GM21390 (cell line): ENCODE measurements at regions not wholly inside any gene's neighbourhood (a gene's known extent, or its start where the extent isn't known, plus 50 kb on each side); places are given as distances from the start of the nearest gene placed in this dataset.
"Not testable (repeated sequence)": the region's sequence is repeated elsewhere in the genome, so short reads cannot be mapped to it uniquely, and the experiment has no call there.

ENCODE experiments used
- ATAC-seq: cut with Tn5 transposase; IDR thresholded peaks from one replicate; pipeline ENCODE4 v1.9.1; 2021; ENCODE audit not compliant: unreplicated experiment

GRCh38 chr4:126859872-126860271, 772.9 kb upstream of the INTU start:
- ATAC-seq: no peak

- ATAC-seq: no peak
Measured at GRCh38 chr4:126860308-126860707, 772.4 kb upstream of the INTU start.

GRCh38 chr4:126869967-126870366, 762.8 kb upstream of the INTU start:
- no peak for ATAC-seq

- no peak for ATAC-seq
Measured at GRCh38 chr4:126871810-126872209, 760.9 kb upstream of the INTU start.

- no peak for ATAC-seq
Measured at GRCh38 chr4:126874533-126874932, 758.2 kb upstream of the INTU start.

GRCh38 chr4:126888968-126889367, 743.8 kb upstream of the INTU start:
- ATAC-seq: no peak

- ATAC-seq: no peak
Measured at GRCh38 chr4:126890383-126890782, 742.4 kb upstream of the INTU start.

- ATAC-seq: no peak
Measured at GRCh38 chr4:126890994-126891393, 741.8 kb upstream of the INTU start.

GRCh38 chr4:126894963-126895362, 737.8 kb upstream of the INTU start:
- no peak for ATAC-seq

- ATAC-seq: no peak
Measured at GRCh38 chr4:126895988-126896570, 736.7 kb upstream of the INTU start.

GRCh38 chr4:126897038-126897437, 735.7 kb upstream of the INTU start:
- no peak for ATAC-seq

- ATAC-seq: no peak
Measured at GRCh38 chr4:126898815-126899214, 733.9 kb upstream of the INTU start.

- ATAC-seq: no peak
Measured at GRCh38 chr4:126899331-126899801, 733.4 kb upstream of the INTU start.

GRCh38 chr4:126906466-126906865, 726.3 kb upstream of the INTU start:
- ATAC-seq: no peak

- ATAC-seq: no peak
Measured at GRCh38 chr4:126907389-126907788, 725.4 kb upstream of the INTU start.

GRCh38 chr4:126916049-126916625, 716.6 kb upstream of the INTU start:
- ATAC-seq: no peak

GRCh38 chr4:126916626-126917140, 716.1 kb upstream of the INTU start:
- no peak for ATAC-seq

GRCh38 chr4:126922328-126922938, 710.3 kb upstream of the INTU start:
- ATAC-seq: not testable (repeated sequence)

- no peak for ATAC-seq
Measured at GRCh38 chr4:126924237-126924636, 708.5 kb upstream of the INTU start.

GRCh38 chr4:126930059-126930458, 702.7 kb upstream of the INTU start:
- ATAC-seq: not testable (repeated sequence)

GRCh38 chr4:126935801-126936200, 697.0 kb upstream of the INTU start:
- ATAC-seq: no peak

GRCh38 chr4:126937342-126937741, 695.4 kb upstream of the INTU start:
- no peak for ATAC-seq
